ENCODE measurements at regions not wholly inside any gene's neighbourhood (a gene's known extent, or its start where the extent isn't known, plus 50 kb on each side); places are given as distances from the start of the nearest gene placed in this dataset.

DNA sequence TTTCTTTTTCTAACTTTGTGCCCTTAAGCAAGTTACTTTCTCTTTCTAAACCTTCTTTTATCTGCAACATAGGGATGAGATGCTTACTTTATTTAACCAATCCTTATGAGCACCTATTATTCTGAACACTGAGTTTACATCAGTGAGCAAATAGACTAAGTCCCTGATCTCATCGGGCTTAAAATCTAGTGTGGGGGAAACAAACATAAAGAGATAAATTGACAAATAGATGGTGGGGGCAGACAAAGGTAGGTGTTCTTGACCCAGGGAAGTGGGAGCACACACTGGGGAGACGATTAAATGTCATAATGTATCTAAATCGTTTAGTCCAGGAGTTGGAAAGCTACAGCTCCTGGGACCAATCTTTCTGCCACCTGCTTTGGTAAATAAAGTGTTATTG, 129.6 kb downstream of the TFAP2C start:
- no peak for DNase-seq (ENCODE audit: low read depth)
- TF ChIP-seq CTCF (IDR thresholded peaks at IDR 0.05; ENCODE audit: control insufficient read depth, insufficient read depth, low read depth, low read length, missing control alignments) = no peak
- no peak overlapping the region for H3K4me3 ChIP-seq (ENCODE audit: control insufficient read depth, low read depth, low read length)

DNA sequence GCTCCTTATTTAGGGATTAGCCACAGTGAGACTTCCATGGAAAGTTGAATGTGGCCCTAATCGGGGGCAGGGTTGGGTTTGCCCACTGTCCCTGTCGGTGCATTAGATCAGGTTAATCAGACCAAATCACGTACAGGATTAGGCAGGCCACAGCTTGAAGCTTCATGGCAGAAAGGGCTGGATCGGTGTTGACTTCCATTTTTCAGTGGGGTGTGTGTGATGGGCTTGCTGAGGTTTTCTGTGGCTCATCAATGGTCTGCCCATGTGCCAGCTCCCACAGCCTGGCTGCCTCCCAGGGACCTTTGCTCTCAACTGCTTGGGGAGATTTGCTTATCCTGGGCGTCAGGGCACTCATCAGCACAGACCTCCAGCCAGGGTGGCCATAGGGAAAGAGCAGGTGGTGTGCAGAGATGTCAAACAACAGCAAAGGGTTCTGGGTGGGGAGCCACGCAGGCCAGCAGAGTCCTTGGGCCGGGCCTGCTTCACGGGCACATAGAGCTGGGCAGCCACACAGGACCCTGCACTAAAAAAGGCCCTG, 130.7 kb downstream of the TFAP2C start:
- DNase-seq (ENCODE audit: low read depth) = no peak
- H3K4me3 ChIP-seq (ENCODE audit: control insufficient read depth, low read depth, low read length) = no peak overlapping the region
- TF ChIP-seq CTCF (IDR thresholded peaks at IDR 0.05; ENCODE audit: control insufficient read depth, insufficient read depth, low read depth, low read length, missing control alignments) = no peak

DNA sequence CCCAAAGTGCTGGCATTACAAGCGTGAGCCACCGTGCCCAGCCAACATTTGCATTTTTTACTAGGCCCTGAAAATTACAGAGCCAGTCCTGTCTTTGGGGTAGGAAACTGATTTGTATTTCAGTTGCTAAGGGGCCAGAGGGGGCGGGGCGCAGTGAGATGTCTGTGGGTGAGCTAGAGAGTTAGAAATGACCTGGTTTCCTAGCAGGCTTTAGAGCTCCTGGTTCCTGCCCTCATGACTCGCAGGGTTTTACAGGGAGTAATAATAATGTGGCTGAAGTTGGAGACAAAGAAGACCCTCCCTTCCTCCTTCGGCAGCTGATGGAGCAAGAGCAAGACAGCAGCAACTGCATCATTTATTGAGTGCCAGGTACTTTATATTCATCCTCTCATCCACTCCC, 131.5 kb downstream of the TFAP2C start:
- TF ChIP-seq CTCF (IDR thresholded peaks at IDR 0.05; ENCODE audit: control insufficient read depth, insufficient read depth, low read depth, low read length, missing control alignments) = no peak
- H3K4me3 ChIP-seq (ENCODE audit: control insufficient read depth, low read depth, low read length) = no peak overlapping the region
- DNase-seq (ENCODE audit: low read depth) = no peak

DNA sequence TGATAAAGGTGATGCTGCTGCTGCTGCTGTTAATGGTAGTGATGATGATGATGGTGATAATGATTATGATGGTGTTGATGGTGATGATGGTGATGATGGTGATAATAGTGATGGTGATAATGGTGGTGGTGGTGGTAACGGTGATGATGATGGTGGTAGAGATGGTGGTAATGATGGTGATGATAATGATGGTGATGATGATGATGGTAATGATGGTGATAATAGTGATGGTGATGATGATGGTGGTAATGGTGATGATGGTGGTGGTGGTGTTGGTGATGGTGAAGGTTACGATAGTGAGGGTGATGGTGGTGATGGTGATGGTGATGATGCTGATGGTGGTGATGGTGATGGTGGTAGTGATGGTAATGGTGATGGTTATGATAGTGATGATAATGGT, 132.3 kb downstream of the TFAP2C start:
- no peak overlapping the region for H3K4me3 ChIP-seq (ENCODE audit: control insufficient read depth, low read depth, low read length)
- TF ChIP-seq CTCF (IDR thresholded peaks at IDR 0.05; ENCODE audit: control insufficient read depth, insufficient read depth, low read depth, low read length, missing control alignments) = no peak
- no peak for DNase-seq (ENCODE audit: low read depth)

DNA sequence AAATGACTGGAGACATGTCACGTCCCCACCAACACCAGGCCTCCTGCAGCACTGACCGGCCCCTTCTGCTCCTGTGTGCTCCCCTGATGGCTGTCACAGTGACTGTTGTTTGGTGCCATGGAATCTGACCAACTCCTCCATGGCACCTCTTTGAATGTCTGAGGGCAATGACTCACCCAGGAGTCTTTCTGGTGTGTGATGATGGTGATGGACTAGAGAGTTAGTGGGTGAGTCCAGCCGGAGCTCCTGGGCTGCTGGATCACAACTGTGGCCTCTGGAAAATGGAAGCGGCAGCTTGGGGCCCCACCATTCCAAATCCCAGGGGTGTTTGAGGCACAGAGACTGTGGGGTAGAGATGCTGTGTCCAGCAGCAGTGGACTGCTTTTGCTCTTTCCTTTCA, 133.3 kb downstream of the TFAP2C start:
- no peak for DNase-seq (ENCODE audit: low read depth)
- H3K4me3 ChIP-seq (ENCODE audit: control insufficient read depth, low read depth, low read length) = no peak overlapping the region
- no peak for TF ChIP-seq CTCF (IDR thresholded peaks at IDR 0.05; ENCODE audit: control insufficient read depth, insufficient read depth, low read depth, low read length, missing control alignments)

DNA sequence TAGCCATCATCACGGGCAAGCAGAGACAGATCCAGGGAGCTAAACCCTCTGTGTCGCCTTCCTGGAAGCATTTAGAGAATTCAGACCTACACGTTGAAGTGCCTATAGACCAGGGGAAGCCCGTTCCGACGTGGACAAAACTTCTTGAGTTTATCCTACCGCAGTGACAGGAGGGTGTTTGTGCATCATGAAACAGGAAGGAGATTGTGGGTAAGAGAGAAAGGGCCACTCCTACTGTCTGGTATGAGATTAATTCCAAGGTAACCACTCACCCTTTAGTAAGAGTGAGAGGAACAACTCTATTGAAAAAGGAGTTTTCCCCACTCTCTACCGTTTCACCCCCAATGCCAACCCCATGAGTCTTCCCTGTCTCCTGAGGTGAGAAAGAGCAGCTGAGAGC, 133.7 kb downstream of the TFAP2C start:
- TF ChIP-seq CTCF (IDR thresholded peaks at IDR 0.05; ENCODE audit: control insufficient read depth, insufficient read depth, low read depth, low read length, missing control alignments) = no peak
- H3K4me3 ChIP-seq (ENCODE audit: control insufficient read depth, low read depth, low read length) = no peak overlapping the region
- no peak for DNase-seq (ENCODE audit: low read depth)

DNA sequence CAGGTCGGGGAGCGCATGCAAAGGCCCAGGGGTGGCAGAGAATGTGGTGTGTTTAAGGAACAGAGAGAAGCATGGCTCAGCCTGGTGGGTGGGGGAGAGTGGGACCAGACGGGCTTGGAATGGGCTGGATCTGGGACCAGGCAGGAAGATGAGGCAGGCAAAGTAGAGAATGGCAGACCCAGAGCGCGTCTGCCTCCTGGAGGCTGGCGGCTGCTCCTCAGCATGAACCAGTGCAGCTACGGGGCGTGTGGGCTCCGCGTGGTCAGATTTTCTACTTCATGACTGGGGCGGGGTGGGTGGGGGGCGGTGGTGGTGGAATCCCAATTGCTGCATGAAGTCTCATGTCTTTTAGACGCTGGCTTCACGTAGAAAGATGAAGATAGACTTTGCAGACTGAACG, 135.6 kb downstream of the TFAP2C start:
- no peak for TF ChIP-seq CTCF (IDR thresholded peaks at IDR 0.05; ENCODE audit: control insufficient read depth, insufficient read depth, low read depth, low read length, missing control alignments)

More for the DNA sequence above, 135.6 kb downstream of the TFAP2C start:
- no peak for DNase-seq (ENCODE audit: low read depth)
- no peak overlapping the region for H3K4me3 ChIP-seq (ENCODE audit: control insufficient read depth, low read depth, low read length)

Measured in AG09309 (cell line).